ENCODE measurements at regions not wholly inside any gene's neighbourhood (a gene's known extent, or its start where the extent isn't known, plus 50 kb on each side); places are given as distances from the start of the nearest gene placed in this dataset.

DNA sequence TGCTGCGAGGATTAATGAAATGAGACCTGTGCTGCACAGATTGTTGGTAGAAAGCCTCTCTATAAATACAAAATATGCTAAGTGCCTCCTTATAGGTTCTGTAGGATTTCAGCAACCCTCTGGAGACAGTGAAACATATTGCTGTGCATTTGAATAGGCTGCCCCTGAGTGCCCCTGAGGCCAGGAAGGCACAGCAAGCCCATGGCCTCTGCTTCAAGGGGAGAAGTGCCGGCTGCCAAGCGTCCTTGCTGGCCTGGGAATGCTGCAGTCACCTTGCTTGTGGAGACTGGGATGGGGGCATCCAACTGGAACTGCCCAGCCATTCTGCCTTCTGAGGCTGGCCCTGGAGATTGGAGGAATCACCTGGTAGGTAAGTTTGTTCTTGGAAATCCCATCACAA lies 397.2 kb upstream of the SMIM21 start:
- no peak for TF ChIP-seq CTCF (IDR thresholded peaks at IDR 0.05; ENCODE audit: insufficient read depth, low read length, poor library complexity, severe bottlenecking)
- no peak for TF ChIP-seq EZH2phosphoT487 (conservative IDR thresholded peaks at IDR 0.05; ENCODE audit: low read length)
